Glutamatergic neuron (in vitro differentiated cells): ENCODE measurements at regions not wholly inside any gene's neighbourhood (a gene's known extent, or its start where the extent isn't known, plus 50 kb on each side); places are given as distances from the start of the nearest gene placed in this dataset.
"Not testable (repeated sequence)": the region's sequence is repeated elsewhere in the genome, so short reads cannot be mapped to it uniquely, and the experiment has no call there.

Experiments used
- DNase-seq: peaks from one replicate; pipeline ENCODE4 v3.0.0; 2022
- H3K27ac Mint-ChIP-seq: one replicate; pipeline ENCODE4 v1.8.0; 2020; ENCODE audit warnings: mild to moderate bottlenecking, mixed read lengths, inconsistent platforms; ENCODE audit not compliant: unreplicated experiment
- H3K27me3 Mint-ChIP-seq: one replicate; pipeline ENCODE4 v1.8.0; 2020; ENCODE audit warnings: mild to moderate bottlenecking, moderate library complexity, mixed read lengths, inconsistent platforms; ENCODE audit not compliant: unreplicated experiment
- H3K36me3 Mint-ChIP-seq: one replicate; pipeline ENCODE4 v1.8.0; 2020; ENCODE audit warnings: mild to moderate bottlenecking, mixed read lengths, inconsistent platforms; ENCODE audit not compliant: unreplicated experiment
- H3K4me1 Mint-ChIP-seq: one replicate; pipeline ENCODE4 v1.8.0; 2020; ENCODE audit warnings: mild to moderate bottlenecking, low read depth, mixed read lengths, inconsistent platforms; ENCODE audit not compliant: unreplicated experiment
- H3K4me3 Mint-ChIP-seq: one replicate; pipeline ENCODE4 v1.8.0; 2020; ENCODE audit warnings: mild to moderate bottlenecking, mixed read lengths, inconsistent platforms; ENCODE audit not compliant: unreplicated experiment
- H3K9me3 Mint-ChIP-seq: one replicate; pipeline ENCODE4 v1.8.0; 2020; ENCODE audit warnings: mild to moderate bottlenecking, moderate library complexity, mixed read lengths, inconsistent platforms; ENCODE audit not compliant: unreplicated experiment
- TF ChIP-seq, protein P1 (sequence below): fragments of 200-600 bp; sonication (generic); IDR thresholded peaks from one replicate; pipeline ENCODE4 v1.5.0; 2021; ENCODE audit not compliant: partially characterized antibody, unreplicated experiment

DNA sequence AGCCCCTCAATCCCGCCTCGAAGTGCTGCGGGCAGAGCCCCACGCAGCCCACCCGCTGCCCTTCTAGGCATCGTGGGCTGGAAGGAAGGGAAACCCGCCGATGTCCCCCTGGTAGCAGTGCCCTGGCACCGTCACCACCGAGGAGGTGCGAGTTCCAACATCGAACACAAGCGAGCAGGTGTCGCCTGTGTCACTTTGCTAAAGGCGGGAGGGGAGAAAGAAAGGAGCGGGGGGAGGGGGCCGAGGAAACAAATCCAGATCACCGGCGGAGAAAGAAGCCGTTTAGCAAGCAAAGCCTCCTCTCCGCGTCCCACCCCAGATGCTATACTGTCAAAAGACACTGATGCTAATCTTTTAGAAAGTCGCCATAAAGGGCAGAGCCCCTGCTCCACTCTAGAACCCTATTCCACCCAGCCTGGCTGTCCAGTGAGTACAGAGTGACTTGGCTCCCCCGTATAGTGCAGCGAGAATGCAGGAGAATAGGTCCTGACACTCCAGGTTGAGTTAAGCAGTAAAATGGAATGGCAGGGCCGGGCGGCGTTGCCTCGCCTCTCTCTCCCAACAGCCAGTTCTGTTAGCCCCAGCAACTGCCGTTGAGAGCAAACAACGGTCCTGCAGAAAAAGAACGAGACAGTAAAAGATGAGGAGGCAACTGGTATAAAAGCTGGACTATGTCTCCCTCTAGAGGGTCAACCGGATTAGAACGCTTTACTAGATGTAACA is 67.9 kb upstream of the USP15 start:
- peak overlapping the region; percentile 93 for H3K4me3 Mint-ChIP-seq
- H3K27ac Mint-ChIP-seq = no peak overlapping the region
- TF ChIP-seq, protein P1, sequence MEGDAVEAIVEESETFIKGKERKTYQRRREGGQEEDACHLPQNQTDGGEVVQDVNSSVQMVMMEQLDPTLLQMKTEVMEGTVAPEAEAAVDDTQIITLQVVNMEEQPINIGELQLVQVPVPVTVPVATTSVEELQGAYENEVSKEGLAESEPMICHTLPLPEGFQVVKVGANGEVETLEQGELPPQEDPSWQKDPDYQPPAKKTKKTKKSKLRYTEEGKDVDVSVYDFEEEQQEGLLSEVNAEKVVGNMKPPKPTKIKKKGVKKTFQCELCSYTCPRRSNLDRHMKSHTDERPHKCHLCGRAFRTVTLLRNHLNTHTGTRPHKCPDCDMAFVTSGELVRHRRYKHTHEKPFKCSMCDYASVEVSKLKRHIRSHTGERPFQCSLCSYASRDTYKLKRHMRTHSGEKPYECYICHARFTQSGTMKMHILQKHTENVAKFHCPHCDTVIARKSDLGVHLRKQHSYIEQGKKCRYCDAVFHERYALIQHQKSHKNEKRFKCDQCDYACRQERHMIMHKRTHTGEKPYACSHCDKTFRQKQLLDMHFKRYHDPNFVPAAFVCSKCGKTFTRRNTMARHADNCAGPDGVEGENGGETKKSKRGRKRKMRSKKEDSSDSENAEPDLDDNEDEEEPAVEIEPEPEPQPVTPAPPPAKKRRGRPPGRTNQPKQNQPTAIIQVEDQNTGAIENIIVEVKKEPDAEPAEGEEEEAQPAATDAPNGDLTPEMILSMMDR = peak; percentile 68
- peaks cover 6% of the 10 kb centered on the region for H3K4me1 Mint-ChIP-seq
- no peaks in the 10 kb centered on the region for H3K9me3 Mint-ChIP-seq
- peaks cover 3% of the 10 kb centered on the region for H3K27me3 Mint-ChIP-seq
- H3K36me3 Mint-ChIP-seq = no peaks in the 10 kb centered on the region
- peak; percentile 45 for DNase-seq

DNA sequence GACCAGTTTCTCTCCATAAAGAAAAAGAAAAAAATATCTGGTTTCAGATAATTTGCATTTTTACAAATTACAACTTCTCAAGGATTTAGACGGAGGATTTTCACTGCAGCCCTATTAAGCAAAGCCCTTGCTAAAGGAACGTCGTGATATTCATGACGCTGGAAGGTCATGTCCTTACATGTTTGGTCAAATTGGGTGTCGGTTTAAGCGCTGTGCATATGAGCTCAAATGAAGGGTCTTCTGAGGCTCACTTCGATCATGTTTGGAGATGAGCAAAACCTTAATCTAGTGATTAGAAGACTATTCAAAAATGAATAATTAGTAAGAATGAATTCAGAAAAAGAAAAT is 67.3 kb upstream of the USP15 start:
- Mint-ChIP-seq H3K27ac (no peak overlapping the region), H3K4me3 (peak overlapping the region; percentile 93), H3K9me3 (no peaks in the 10 kb centered on the region), H3K27me3 (peaks cover 3% of the 10 kb centered on the region), H3K4me1 (peaks cover 6% of the 10 kb centered on the region), H3K36me3 (no peaks in the 10 kb centered on the region)
- TF ChIP-seq, protein P1 = peak; percentile 16
- no peak for DNase-seq

DNA sequence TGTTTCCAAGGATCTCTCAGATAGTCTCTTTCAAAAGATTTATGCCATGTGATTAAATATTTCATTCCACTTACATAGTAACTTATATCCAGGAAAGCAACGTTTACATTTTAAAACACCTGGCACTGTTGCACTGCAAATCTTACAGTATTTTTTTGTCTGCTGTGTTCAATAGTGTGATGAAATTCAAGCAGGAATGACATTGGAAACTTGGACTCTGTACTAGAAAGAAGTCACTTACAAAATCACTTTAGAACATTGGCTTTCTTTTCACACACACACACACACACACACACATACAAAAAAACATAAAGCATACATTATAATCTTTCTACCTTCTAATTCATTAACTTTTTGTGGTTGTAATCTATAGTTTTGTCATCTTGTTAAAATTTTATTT is 66.2 kb upstream of the USP15 start:
- no peaks in the 10 kb centered on the region for H3K36me3 Mint-ChIP-seq
- H3K27ac Mint-ChIP-seq = no peak overlapping the region
- TF ChIP-seq, protein P1 = no peak
- peaks cover 3% of the 10 kb centered on the region for H3K27me3 Mint-ChIP-seq
- no peaks in the 10 kb centered on the region for H3K9me3 Mint-ChIP-seq
- peaks cover 6% of the 10 kb centered on the region for H3K4me1 Mint-ChIP-seq
- no peak for DNase-seq
- H3K4me3 Mint-ChIP-seq = no peak overlapping the region

DNA sequence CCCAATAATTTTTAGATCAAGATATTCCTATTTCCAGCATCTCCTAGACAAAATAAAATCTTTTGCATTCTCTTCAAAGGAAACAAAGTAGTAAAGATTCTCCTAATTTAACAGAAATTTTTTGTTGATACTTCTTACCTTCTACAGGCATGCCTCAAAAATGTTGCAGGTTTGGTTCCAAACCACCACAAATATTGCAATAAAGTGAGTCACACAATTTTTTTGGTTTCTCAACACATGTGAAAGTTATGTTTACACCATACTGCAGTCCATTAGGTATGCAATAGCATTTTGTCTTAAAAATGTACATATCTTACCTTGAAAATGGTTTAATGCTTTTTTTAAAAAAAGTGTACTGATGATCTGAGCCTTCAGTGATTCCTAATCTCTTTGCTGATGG is 65.6 kb upstream of the USP15 start:
- Mint-ChIP-seq H3K27me3 (peaks cover 3% of the 10 kb centered on the region), H3K4me3 (no peak overlapping the region), H3K4me1 (peaks cover 6% of the 10 kb centered on the region), H3K9me3 (peaks cover 1% of the 10 kb centered on the region), H3K36me3 (no peaks in the 10 kb centered on the region), H3K27ac (no peak overlapping the region)
- TF ChIP-seq, protein P1 = no peak
- no peak for DNase-seq

DNA sequence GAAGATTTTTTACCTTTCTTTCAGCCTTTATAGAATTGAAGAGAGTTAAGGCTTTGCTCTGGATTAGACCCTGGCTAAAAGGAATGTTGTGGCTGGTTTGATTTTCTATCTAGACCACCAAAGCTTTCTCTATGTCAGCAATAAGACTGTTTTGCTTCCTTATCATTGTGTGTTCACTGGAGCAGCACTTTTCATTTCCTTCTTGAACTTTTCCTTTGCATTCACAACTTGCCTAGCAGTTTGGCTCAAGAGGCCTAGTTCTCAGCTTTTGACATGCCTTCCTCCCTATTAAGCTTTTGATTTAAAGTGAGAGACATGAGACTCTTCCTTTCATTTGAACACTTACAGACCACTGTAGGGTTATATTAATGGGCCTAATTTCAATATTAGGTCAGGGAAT is 64.1 kb upstream of the USP15 start:
- TF ChIP-seq, protein P1 = no peak
- H3K4me3 Mint-ChIP-seq = no peak overlapping the region
- no peaks in the 10 kb centered on the region for H3K36me3 Mint-ChIP-seq
- no peak for DNase-seq
- H3K27me3 Mint-ChIP-seq = peaks cover 3% of the 10 kb centered on the region
- H3K27ac Mint-ChIP-seq = no peak overlapping the region
- peaks cover 1% of the 10 kb centered on the region for H3K9me3 Mint-ChIP-seq
- peaks cover 4% of the 10 kb centered on the region for H3K4me1 Mint-ChIP-seq

DNA sequence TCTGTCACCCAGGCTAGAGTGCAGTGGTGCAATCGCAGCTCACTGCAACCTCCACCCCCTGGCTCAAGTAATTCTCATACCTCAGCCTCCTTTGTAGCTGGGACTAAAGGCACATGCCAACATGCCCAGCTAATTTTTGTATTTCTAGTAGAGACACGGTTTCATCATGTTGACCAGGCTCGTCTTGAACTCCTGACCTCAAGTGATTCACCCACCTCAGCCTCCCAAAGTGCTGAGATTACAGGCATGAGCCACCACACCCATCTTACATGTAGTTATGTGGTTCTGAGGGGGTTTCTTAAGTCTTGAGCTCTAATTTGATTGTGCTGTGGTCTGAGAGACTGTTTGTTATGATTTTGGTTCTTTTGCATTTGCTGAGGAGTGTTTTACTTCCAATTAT is 57.3 kb upstream of the USP15 start:
- H3K4me1 Mint-ChIP-seq, H3K9me3 Mint-ChIP-seq, H3K27me3 Mint-ChIP-seq, H3K27ac Mint-ChIP-seq, DNase-seq, H3K4me3 Mint-ChIP-seq: not testable (repeated sequence)
- peaks cover 13% of the 10 kb centered on the region for H3K36me3 Mint-ChIP-seq
